ENCODE measurements at regions not wholly inside any gene's neighbourhood (a gene's known extent, or its start where the extent isn't known, plus 50 kb on each side); places are given as distances from the start of the nearest gene placed in this dataset.

DNA sequence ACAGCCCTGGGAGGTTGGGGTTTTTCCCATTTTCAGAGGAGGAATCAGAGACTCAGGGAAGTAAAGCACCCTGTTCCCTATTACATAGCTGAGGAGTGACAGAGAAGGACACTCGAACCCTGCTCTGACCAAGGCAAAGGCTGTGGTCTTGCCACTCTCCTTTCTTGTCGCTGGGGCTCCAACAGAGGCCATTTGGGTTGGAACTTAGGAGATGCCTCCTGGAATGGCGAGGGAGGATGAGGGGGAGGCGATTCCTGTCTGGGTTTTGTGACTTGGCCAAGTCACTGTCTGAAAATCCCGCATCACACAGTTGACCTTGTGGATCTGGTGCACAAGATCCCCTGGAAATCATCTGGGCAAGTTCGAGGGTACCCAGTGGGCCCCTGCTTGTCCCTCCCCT is 64.0 kb upstream of the HAND1 start:
- H3K4me2 ChIP-seq (ENCODE audit: low read length): no peak overlapping the region
- H2AFZ ChIP-seq (ENCODE audit: low read length): no peak overlapping the region

DNA sequence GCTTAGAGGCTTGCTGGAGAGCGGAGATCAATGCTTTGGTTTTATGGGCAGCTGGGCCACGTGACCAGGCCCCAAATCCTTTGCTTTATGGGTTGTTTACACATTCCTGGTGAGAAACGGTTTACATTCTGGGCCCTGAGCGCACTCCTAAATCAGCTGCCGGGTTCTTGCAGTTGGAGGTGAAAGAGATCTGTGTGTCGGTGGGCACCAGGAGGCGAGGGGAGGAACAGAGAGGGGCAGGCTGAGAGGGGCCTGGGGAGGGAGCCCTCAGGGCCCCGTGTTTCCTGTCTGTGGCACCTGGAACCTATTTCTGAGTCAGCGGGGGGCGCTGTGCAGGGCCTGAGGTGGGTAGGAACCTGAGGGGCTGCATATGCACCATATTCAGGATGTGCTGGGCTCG is 63.5 kb upstream of the HAND1 start:
- ChIA-PET POLR2A (interaction anchor here (0.6 kb wide), 1 partner anchor 545 kb away, joined by 4 read pairs; no protein-coding TSS in a partner anchor), CTCF (ENCODE audit: unreplicated experiment) (interaction anchor here (0.6 kb wide), 1 partner anchor 465 kb away, joined by 4 read pairs; no protein-coding TSS in a partner anchor)
- Histone ChIP-seq H3K4me3 (ENCODE audit: low read depth, low read length, poor library complexity, severe bottlenecking) (no peak overlapping the region), H3K9me2 (ENCODE audit: insufficient read depth, low read length) (no peaks in the 10 kb centered on the region), H3K36me3 (ENCODE audit: insufficient read depth, low read length) (no peaks in the 10 kb centered on the region), H3K79me2 (ENCODE audit: insufficient read depth, low read depth, low read length) (no peaks in the 10 kb centered on the region), H3K9me3 (ENCODE audit: low read length) (no peaks in the 10 kb centered on the region), H3K4me1 (ENCODE audit: insufficient read depth, low read length, poor library complexity, severe bottlenecking) (no peaks in the 10 kb centered on the region), H2AFZ (ENCODE audit: low read length) (no peak overlapping the region), H3K4me2 (ENCODE audit: low read length) (no peak overlapping the region), H4K20me1 (ENCODE audit: insufficient read depth, low read length) (no peaks in the 10 kb centered on the region), H3K27ac (ENCODE audit: low read depth, low read length, poor library complexity, severe bottlenecking) (no peak overlapping the region)
- no TSS peak for BruUV-seq (replicated peaks)
- DNase-seq (ENCODE audit: low spot score): peak; percentile 43
- TF ChIP-seq, protein P1, sequence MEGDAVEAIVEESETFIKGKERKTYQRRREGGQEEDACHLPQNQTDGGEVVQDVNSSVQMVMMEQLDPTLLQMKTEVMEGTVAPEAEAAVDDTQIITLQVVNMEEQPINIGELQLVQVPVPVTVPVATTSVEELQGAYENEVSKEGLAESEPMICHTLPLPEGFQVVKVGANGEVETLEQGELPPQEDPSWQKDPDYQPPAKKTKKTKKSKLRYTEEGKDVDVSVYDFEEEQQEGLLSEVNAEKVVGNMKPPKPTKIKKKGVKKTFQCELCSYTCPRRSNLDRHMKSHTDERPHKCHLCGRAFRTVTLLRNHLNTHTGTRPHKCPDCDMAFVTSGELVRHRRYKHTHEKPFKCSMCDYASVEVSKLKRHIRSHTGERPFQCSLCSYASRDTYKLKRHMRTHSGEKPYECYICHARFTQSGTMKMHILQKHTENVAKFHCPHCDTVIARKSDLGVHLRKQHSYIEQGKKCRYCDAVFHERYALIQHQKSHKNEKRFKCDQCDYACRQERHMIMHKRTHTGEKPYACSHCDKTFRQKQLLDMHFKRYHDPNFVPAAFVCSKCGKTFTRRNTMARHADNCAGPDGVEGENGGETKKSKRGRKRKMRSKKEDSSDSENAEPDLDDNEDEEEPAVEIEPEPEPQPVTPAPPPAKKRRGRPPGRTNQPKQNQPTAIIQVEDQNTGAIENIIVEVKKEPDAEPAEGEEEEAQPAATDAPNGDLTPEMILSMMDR (conservative IDR thresholded peaks at IDR 0.05; ENCODE audit: low read length): peak; percentile 80
- TF ChIP-seq EZH2phosphoT487 (IDR thresholded peaks at IDR 0.05; ENCODE audit: borderline replicate concordance, low read depth, low read length): no peak
- intact Hi-C loops (cut with micrococcal nuclease; ENCODE audit: unreplicated experiment): loop anchor here (1.0 kb wide), 1 partner anchor 69 kb away; no protein-coding TSS in a partner anchor

More for the DNA sequence above, 64.0 kb upstream of the HAND1 start:
- Histone ChIP-seq H3K9me3 (ENCODE audit: low read length) (no peaks in the 10 kb centered on the region), H4K20me1 (ENCODE audit: insufficient read depth, low read length) (no peaks in the 10 kb centered on the region), H3K27ac (ENCODE audit: low read depth, low read length, poor library complexity, severe bottlenecking) (no peak overlapping the region), H3K4me3 (ENCODE audit: low read depth, low read length, poor library complexity, severe bottlenecking) (no peak overlapping the region), H3K79me2 (ENCODE audit: insufficient read depth, low read depth, low read length) (no peaks in the 10 kb centered on the region), H3K9me2 (ENCODE audit: insufficient read depth, low read length) (no peaks in the 10 kb centered on the region), H3K36me3 (ENCODE audit: insufficient read depth, low read length) (no peaks in the 10 kb centered on the region), H3K4me1 (ENCODE audit: insufficient read depth, low read length, poor library complexity, severe bottlenecking) (no peaks in the 10 kb centered on the region)
- POLR2A ChIA-PET: interaction anchor here (0.6 kb wide), 1 partner anchor 545 kb away, joined by 4 read pairs; no protein-coding TSS in a partner anchor
- no peak for DNase-seq (ENCODE audit: low spot score)
- intact Hi-C loops (cut with micrococcal nuclease; ENCODE audit: unreplicated experiment): loop anchor here (1.0 kb wide), 1 partner anchor 68 kb away; no protein-coding TSS in a partner anchor
- CTCF ChIA-PET (ENCODE audit: unreplicated experiment): no interaction called here
- no TSS peak for BruUV-seq (replicated peaks)
- TF ChIP-seq, protein P1 (conservative IDR thresholded peaks at IDR 0.05; ENCODE audit: low read length): 0 out of 2 replicates have a peak, but pooled peaks have one; percentile 45
- TF ChIP-seq EZH2phosphoT487 (IDR thresholded peaks at IDR 0.05; ENCODE audit: borderline replicate concordance, low read depth, low read length): no peak

DNA sequence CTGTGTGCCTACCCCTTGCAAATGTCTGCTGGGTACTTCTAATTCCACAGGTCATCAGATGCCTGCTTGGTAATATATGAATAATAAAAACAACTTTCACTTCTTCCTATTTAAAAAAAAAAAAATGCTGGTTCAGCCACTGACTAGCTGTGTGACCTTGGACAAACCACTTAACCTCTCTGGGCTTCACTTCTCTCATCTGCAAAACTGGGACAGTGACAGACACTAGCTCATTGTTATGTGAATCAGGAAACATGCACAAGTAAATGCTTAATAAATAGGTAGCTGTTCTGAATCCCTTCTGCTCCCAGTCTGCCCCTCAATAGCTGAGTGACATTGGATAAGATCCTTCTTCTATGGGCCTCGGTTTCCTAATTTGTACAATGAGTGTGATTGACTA is 62.6 kb upstream of the HAND1 start:
- ChIA-PET CTCF (ENCODE audit: unreplicated experiment) (no interaction called here), POLR2A (interaction anchor here (0.5 to 0.6 kb wide), 2 partner anchors 12 to 72 kb away, joined by 3 read pairs; no protein-coding TSS in a partner anchor)
- intact Hi-C loops (cut with micrococcal nuclease; ENCODE audit: unreplicated experiment): no loop called here
- H3K4me2 ChIP-seq (ENCODE audit: low read length): no peak overlapping the region
- no peaks in the 10 kb centered on the region for H3K79me2 ChIP-seq (ENCODE audit: insufficient read depth, low read depth, low read length)
- TF ChIP-seq, protein P1 (conservative IDR thresholded peaks at IDR 0.05; ENCODE audit: low read length): no peak
- TF ChIP-seq EZH2phosphoT487 (IDR thresholded peaks at IDR 0.05; ENCODE audit: borderline replicate concordance, low read depth, low read length): no peak
- no peak overlapping the region for H3K4me3 ChIP-seq (ENCODE audit: low read depth, low read length, poor library complexity, severe bottlenecking)
- BruUV-seq (replicated peaks): no TSS peak
- no peaks in the 10 kb centered on the region for H3K4me1 ChIP-seq (ENCODE audit: insufficient read depth, low read length, poor library complexity, severe bottlenecking)
- no peak overlapping the region for H2AFZ ChIP-seq (ENCODE audit: low read length)
- no peaks in the 10 kb centered on the region for H3K36me3 ChIP-seq (ENCODE audit: insufficient read depth, low read length)
- no peaks in the 10 kb centered on the region for H3K9me2 ChIP-seq (ENCODE audit: insufficient read depth, low read length)
- no peaks in the 10 kb centered on the region for H4K20me1 ChIP-seq (ENCODE audit: insufficient read depth, low read length)
- no peak overlapping the region for H3K27ac ChIP-seq (ENCODE audit: low read depth, low read length, poor library complexity, severe bottlenecking)
- no peaks in the 10 kb centered on the region for H3K9me3 ChIP-seq (ENCODE audit: low read length)
- DNase-seq (ENCODE audit: low spot score): no peak

All from OCI-LY7 (cell line).